GM19372 (cell line): ENCODE measurements at regions not wholly inside any gene's neighbourhood (a gene's known extent, or its start where the extent isn't known, plus 50 kb on each side); places are given as distances from the start of the nearest gene placed in this dataset.

Experiments used
- ATAC-seq: cut with Tn5 transposase; IDR thresholded peaks from one replicate; pipeline ENCODE4 v1.9.1; 2021; ENCODE audit warnings: mild to moderate bottlenecking, low read depth, moderate library complexity; ENCODE audit not compliant: unreplicated experiment

- ATAC-seq: no peak
These were observed 163.1 kb upstream of the PKDCC start for GRCh38 chr2:41884718-41885117.

- no peak for ATAC-seq
These were observed 161.6 kb upstream of the PKDCC start for GRCh38 chr2:41886145-41886664.

GRCh38 chr2:41886757-41887156 lies 161.1 kb upstream of the PKDCC start:
- ATAC-seq: no peak

GRCh38 chr2:41890341-41890740 lies 157.5 kb upstream of the PKDCC start:
- no peak for ATAC-seq

GRCh38 chr2:41892476-41892875 lies 155.3 kb upstream of the PKDCC start:
- no peak for ATAC-seq

GRCh38 chr2:41894563-41895333 lies 153.1 kb upstream of the PKDCC start:
- ATAC-seq: no peak

- no peak for ATAC-seq
These were observed 152.5 kb upstream of the PKDCC start for GRCh38 chr2:41895334-41895664.

GRCh38 chr2:41896186-41896846 lies 151.5 kb upstream of the PKDCC start:
- ATAC-seq: peak; percentile 95

- no peak for ATAC-seq
These were observed 148.6 kb upstream of the PKDCC start for GRCh38 chr2:41899189-41899588.

- ATAC-seq: no peak
These were observed 147.7 kb upstream of the PKDCC start for GRCh38 chr2:41900101-41900577.

GRCh38 chr2:41902897-41903296 lies 144.9 kb upstream of the PKDCC start:
- ATAC-seq: no peak

- ATAC-seq: no peak
These were observed 144.2 kb upstream of the PKDCC start for GRCh38 chr2:41903474-41904135.

- no peak for ATAC-seq
These were observed 143.4 kb upstream of the PKDCC start for GRCh38 chr2:41904459-41904858.

- no peak for ATAC-seq
These were observed 142.1 kb upstream of the PKDCC start for GRCh38 chr2:41905597-41906337.

- ATAC-seq: no peak
These were observed 141.5 kb upstream of the PKDCC start for GRCh38 chr2:41906338-41906725.

GRCh38 chr2:41907141-41907540 lies 140.7 kb upstream of the PKDCC start:
- no peak for ATAC-seq

GRCh38 chr2:41907771-41908207 lies 140.0 kb upstream of the PKDCC start:
- no peak for ATAC-seq

- no peak for ATAC-seq
These were observed 139.5 kb upstream of the PKDCC start for GRCh38 chr2:41908349-41908748.

- ATAC-seq: no peak
These were observed 138.2 kb upstream of the PKDCC start for GRCh38 chr2:41909584-41909983.

- no peak for ATAC-seq
These were observed 137.7 kb upstream of the PKDCC start for GRCh38 chr2:41910126-41910525.

- no peak for ATAC-seq
These were observed 136.8 kb upstream of the PKDCC start for GRCh38 chr2:41911033-41911432.
